DOHH2 (cell line): ENCODE measurements at regions not wholly inside any gene's neighbourhood (a gene's known extent, or its start where the extent isn't known, plus 50 kb on each side); places are given as distances from the start of the nearest gene placed in this dataset.

Experiments used
- H3F3A ChIP-seq: fragments of 200-600 bp; sonication (generic), shearing (Covaris generic); 2 replicates; pipeline ENCODE4 v1.6.0; 2016; ENCODE audit warnings: antibody characterized with exemption, mild to moderate bottlenecking; ENCODE audit not compliant: control insufficient read depth, insufficient read depth
- H3K27ac ChIP-seq: fragments of 200-600 bp; sonication (generic); 2 replicates; pipeline ENCODE4 v1.5.1; 2014; ENCODE audit warnings: low read depth, mild to moderate bottlenecking, low read length, moderate library complexity
- H3K27me3 ChIP-seq: fragments of 200-600 bp; sonication (generic); 2 replicates; pipeline ENCODE4 v1.6.1; 2014; ENCODE audit warnings: mild to moderate bottlenecking, low read length, mixed read lengths; ENCODE audit not compliant: control insufficient read depth
- H3K36me3 ChIP-seq: fragments of 200-600 bp; sonication (generic); 2 replicates; pipeline ENCODE4 v1.6.1; 2014; ENCODE audit warnings: mild to moderate bottlenecking, low read length, moderate library complexity, mixed read lengths; ENCODE audit not compliant: control insufficient read depth
- H3K4me1 ChIP-seq: fragments of 200-600 bp; sonication (generic); 2 replicates; pipeline ENCODE4 v1.6.1; 2014; ENCODE audit warnings: mild to moderate bottlenecking, low read length, mixed read lengths; ENCODE audit not compliant: control insufficient read depth
- H3K4me2 ChIP-seq: fragments of 200-600 bp; sonication (generic); 2 replicates; pipeline ENCODE4 v1.6.0; 2014; ENCODE audit warnings: mild to moderate bottlenecking, low read length, moderate library complexity
- H3K4me3 ChIP-seq: fragments of 200-600 bp; sonication (generic); 2 replicates; pipeline ENCODE4 v1.5.1; 2014; ENCODE audit warnings: mild to moderate bottlenecking, low read length, mixed read lengths
- H3K79me2 ChIP-seq: fragments of 200-600 bp; sonication (generic); 2 replicates; pipeline ENCODE4 v1.6.1; 2014; ENCODE audit warnings: mild to moderate bottlenecking, low read length, mixed read lengths; ENCODE audit not compliant: control insufficient read depth
- H3K9me2 ChIP-seq: fragments of 200-600 bp; sonication (generic); replicated peaks from 2 replicates; pipeline ENCODE4 v1.6.1; 2014; ENCODE audit warnings: mild to moderate bottlenecking, low read length, mixed read lengths; ENCODE audit not compliant: control insufficient read depth
- H3K9me3 ChIP-seq: fragments of 200-600 bp; sonication (generic); 2 replicates; pipeline ENCODE4 v1.6.1; 2014; ENCODE audit warnings: antibody characterized with exemption, low read length, mixed read lengths; ENCODE audit not compliant: control insufficient read depth, insufficient read depth
- H4K20me1 ChIP-seq: fragments of 200-600 bp; sonication (generic); 2 replicates; pipeline ENCODE4 v1.6.0; 2014; ENCODE audit warnings: low read depth, mild to moderate bottlenecking, antibody characterized with exemption, low read length, moderate library complexity; ENCODE audit not compliant: control insufficient read depth, insufficient read depth
- EZH2phosphoT487 ChIP-seq: fragments of 200-600 bp; sonication (generic); IDR thresholded peaks from 2 replicates; pipeline ENCODE4 v1.6.1; 2017; ENCODE audit warnings: borderline replicate concordance, mild to moderate bottlenecking, antibody characterized with exemption, low read length, moderate library complexity, mixed read lengths
- TF ChIP-seq, protein P1 (sequence below): fragments of 200-600 bp; sonication (generic); IDR thresholded peaks from one replicate; pipeline ENCODE4 v1.5.1; 2014; ENCODE audit warnings: antibody characterized with exemption, mild to moderate bottlenecking, low read depth, low read length; ENCODE audit not compliant: poor library complexity, severe bottlenecking

DNA sequence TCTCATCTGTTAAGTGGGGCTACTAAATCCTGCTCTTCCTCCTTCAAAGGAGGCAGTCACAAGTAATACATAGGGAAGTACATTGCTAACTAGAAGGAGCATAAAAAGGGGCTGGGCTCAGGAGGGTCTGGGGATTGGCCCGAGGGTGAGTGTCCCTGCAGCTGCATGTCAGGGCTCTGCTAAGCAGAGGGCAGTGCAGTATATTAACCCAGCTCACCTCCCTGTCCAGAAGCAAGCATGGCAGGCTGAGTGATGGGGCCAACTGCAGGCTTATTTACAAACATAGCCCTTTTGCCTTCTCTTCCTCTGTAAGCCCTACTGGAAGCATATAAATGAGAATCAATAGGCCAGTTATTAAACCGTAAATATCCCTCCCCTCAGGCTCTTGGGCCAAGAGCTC is 143.2 kb upstream of the PCBD1 start:
- Histone ChIP-seq H3K9me3 (no peaks in the 10 kb centered on the region), H3K4me1 (no peaks in the 10 kb centered on the region), H3F3A (no peaks in the 10 kb centered on the region), H3K27me3 (no peaks in the 10 kb centered on the region), H3K4me3 (no peak overlapping the region), H3K36me3 (no peaks in the 10 kb centered on the region), H4K20me1 (no peaks in the 10 kb centered on the region), H3K9me2 (no peaks in the 10 kb centered on the region), H3K27ac (no peak overlapping the region), H3K79me2 (no peaks in the 10 kb centered on the region), H3K4me2 (no peak overlapping the region)
- TF ChIP-seq, protein P1, sequence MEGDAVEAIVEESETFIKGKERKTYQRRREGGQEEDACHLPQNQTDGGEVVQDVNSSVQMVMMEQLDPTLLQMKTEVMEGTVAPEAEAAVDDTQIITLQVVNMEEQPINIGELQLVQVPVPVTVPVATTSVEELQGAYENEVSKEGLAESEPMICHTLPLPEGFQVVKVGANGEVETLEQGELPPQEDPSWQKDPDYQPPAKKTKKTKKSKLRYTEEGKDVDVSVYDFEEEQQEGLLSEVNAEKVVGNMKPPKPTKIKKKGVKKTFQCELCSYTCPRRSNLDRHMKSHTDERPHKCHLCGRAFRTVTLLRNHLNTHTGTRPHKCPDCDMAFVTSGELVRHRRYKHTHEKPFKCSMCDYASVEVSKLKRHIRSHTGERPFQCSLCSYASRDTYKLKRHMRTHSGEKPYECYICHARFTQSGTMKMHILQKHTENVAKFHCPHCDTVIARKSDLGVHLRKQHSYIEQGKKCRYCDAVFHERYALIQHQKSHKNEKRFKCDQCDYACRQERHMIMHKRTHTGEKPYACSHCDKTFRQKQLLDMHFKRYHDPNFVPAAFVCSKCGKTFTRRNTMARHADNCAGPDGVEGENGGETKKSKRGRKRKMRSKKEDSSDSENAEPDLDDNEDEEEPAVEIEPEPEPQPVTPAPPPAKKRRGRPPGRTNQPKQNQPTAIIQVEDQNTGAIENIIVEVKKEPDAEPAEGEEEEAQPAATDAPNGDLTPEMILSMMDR: no peak
- TF ChIP-seq EZH2phosphoT487: no peak

DNA sequence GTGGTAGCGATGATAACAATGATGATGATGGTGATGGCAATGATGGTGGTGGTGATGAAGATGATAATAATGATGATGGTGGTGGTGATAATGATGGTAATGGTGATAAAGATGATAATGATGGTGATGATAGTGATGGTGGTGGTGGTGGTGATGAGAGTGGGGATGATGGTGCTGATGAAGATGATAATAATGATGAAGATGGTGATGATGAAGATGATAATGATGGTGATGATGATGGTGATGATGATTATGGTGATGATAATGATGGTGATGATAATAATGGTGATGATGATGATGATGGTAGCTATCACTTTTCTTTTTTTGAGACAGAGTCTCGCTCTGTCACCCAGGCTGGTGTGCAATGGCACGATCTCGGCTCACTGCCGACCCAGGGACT is 144.5 kb upstream of the PCBD1 start:
- no peak overlapping the region for H3K27ac ChIP-seq

DNA sequence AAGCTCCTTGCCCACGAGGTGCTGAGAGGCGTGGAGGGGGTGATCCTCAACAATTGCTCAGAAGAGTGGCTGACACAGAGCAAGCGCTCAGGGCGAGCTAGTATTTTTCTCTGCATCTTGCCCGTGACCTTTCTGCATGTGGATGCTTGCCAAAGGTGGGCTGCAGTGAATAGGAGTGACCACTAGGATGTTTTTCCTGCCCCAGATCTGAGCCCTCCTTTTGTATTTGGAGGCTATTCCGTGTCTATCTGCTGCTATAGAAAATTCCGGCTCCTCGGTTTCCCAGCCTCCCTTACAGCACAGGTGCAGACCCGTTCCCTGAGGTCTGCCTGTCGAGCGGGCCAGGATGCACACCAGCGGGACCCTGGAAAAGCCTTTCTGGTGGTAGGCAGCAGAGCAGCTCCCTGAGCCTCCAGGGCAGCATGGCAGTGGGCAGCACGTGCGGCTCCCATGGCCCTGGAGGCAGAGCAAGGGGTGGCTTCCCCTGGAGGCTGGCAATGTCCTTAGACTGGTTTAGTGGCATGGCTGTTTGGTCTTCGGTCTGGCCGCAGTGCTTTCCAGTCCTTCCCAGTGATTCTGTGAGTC is 145.1 kb upstream of the PCBD1 start:
- H4K20me1 ChIP-seq: no peaks in the 10 kb centered on the region
- TF ChIP-seq, protein P1: no peak
- TF ChIP-seq EZH2phosphoT487: no peak
- no peaks in the 10 kb centered on the region for H3F3A ChIP-seq
- no peaks in the 10 kb centered on the region for H3K79me2 ChIP-seq
- H3K9me3 ChIP-seq: no peaks in the 10 kb centered on the region
- no peaks in the 10 kb centered on the region for H3K27me3 ChIP-seq
- H3K36me3 ChIP-seq: no peaks in the 10 kb centered on the region
- no peaks in the 10 kb centered on the region for H3K4me1 ChIP-seq
- H3K4me3 ChIP-seq: no peak overlapping the region
- no peaks in the 10 kb centered on the region for H3K9me2 ChIP-seq
- H3K4me2 ChIP-seq: no peak overlapping the region
- no peak overlapping the region for H3K27ac ChIP-seq

More for the DNA sequence above, 144.5 kb upstream of the PCBD1 start:
- no peaks in the 10 kb centered on the region for H4K20me1 ChIP-seq
- no peak overlapping the region for H3K4me3 ChIP-seq
- TF ChIP-seq EZH2phosphoT487: no peak
- TF ChIP-seq, protein P1: no peak
- no peaks in the 10 kb centered on the region for H3F3A ChIP-seq
- no peaks in the 10 kb centered on the region for H3K79me2 ChIP-seq
- no peaks in the 10 kb centered on the region for H3K9me2 ChIP-seq
- H3K4me2 ChIP-seq: no peak overlapping the region
- no peaks in the 10 kb centered on the region for H3K36me3 ChIP-seq
- H3K27me3 ChIP-seq: no peaks in the 10 kb centered on the region
- no peaks in the 10 kb centered on the region for H3K9me3 ChIP-seq
- no peaks in the 10 kb centered on the region for H3K4me1 ChIP-seq
